ENCODE measurements at regions not wholly inside any gene's neighbourhood (a gene's known extent, or its start where the extent isn't known, plus 50 kb on each side); places are given as distances from the start of the nearest gene placed in this dataset.
A peak's percentile ranks its signal among the peaks of the same experiment; 100 is the strongest.

DNA sequence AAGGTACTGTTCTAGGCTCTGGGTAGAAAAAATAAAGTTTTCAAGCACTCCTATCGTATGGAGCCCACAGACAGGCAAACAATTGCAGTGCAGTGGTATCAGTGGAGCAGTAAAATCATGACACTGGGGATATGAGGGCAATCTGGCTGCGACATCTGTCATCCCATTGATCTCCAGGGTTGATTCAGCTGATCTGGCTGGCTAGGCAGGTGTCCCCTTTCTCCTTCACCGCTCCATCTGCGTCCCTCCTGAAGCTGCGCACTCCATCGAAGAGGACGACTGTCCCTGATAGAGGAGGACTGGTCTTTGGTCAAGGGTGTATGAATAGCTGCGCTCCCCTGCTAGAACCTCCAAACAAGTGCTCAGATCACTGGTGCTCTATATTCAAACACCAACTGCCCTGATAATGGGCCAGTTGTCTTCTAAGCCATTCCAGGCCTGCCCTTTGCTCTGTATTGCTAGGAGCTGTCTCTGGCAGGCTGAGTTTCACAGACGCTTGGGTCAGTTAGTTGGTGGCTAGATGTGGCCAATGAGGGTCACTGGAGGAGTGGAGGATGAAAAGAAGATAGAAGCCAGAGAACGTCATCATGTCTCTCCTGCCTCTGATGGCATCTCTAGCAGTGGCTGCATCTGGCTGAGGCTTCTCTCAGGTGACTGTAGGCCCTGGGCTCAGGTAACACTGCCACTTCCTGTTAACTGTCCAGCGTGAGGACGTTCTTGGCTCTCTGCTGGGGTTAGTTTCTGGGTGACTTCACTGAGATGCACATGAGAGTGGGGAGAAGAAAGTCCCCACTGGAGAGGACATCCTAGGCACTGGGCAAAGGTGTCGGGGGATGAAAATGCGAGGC, 205.0 kb upstream of the FOXN3 start:
- no peak for DNase-seq
- Histone ChIP-seq H3K27ac (ENCODE audit: low read depth, low read length) (no peak overlapping the region), H3K27me3 (ENCODE audit: insufficient read depth, low read length, poor library complexity) (no peaks in the 10 kb centered on the region), H4K5ac (ENCODE audit: low read length) (peak overlapping the region; percentile 9), H3K36me3 (ENCODE audit: control insufficient read depth, insufficient read depth, low read length) (no peaks in the 10 kb centered on the region), H2BK15ac (replicated peaks; ENCODE audit: low read depth) (no peak overlapping the region), H2BK120ac (ENCODE audit: low read depth, low read length) (no peak overlapping the region), H3K9ac (ENCODE audit: low read length) (no peak overlapping the region), H3K4ac (ENCODE audit: low read depth, low read length) (no peak overlapping the region), H3K79me1 (ENCODE audit: low read length) (no peaks in the 10 kb centered on the region), H3K18ac (ENCODE audit: low read length) (no peak overlapping the region), H3K79me2 (ENCODE audit: control insufficient read depth, insufficient read depth, low read length) (peaks cover 4% of the 10 kb centered on the region), H2BK5ac (ENCODE audit: low read length) (no peak overlapping the region), H3K4me3 (ENCODE audit: low read length) (no peak overlapping the region), H3K4me2 (ENCODE audit: low read length) (no peak overlapping the region), H3K23ac (ENCODE audit: low read length) (no peak overlapping the region), H3K4me1 (ENCODE audit: control insufficient read depth, low read depth, low read length) (peaks cover 3% of the 10 kb centered on the region), H4K8ac (ENCODE audit: low read depth, low read length) (no peak overlapping the region), H3K56ac (ENCODE audit: low read length) (peak overlapping the region; percentile 37), H2AK5ac (ENCODE audit: low read length) (peak overlapping the region; percentile 6)
- WGBS (ENCODE audit: extremely low coverage, insufficient coverage, low lambda C conversion rate): no CpG with 5 or more reads among the region's 14 CpGs

GRCh38 chr14:89621009-89621421, 204.0 kb upstream of the FOXN3 start:
- H3K36me3 ChIP-seq (ENCODE audit: control insufficient read depth, insufficient read depth, low read length): no peaks in the 10 kb centered on the region
- WGBS (ENCODE audit: extremely low coverage, insufficient coverage, low lambda C conversion rate): no CpG with 5 or more reads among the region's 5 CpGs

GRCh38 chr14:89620436-89620835, 203.4 kb upstream of the FOXN3 start:
- Histone ChIP-seq H3K4ac (ENCODE audit: low read depth, low read length) (no peak overlapping the region), H3K4me3 (ENCODE audit: low read length) (no peak overlapping the region), H3K56ac (ENCODE audit: low read length) (no peak overlapping the region), H2AK5ac (ENCODE audit: low read length) (no peak overlapping the region), H3K27ac (ENCODE audit: low read depth, low read length) (no peak overlapping the region), H3K27me3 (ENCODE audit: insufficient read depth, low read length, poor library complexity) (no peaks in the 10 kb centered on the region), H4K8ac (ENCODE audit: low read depth, low read length) (no peak overlapping the region), H2BK120ac (ENCODE audit: low read depth, low read length) (no peak overlapping the region), H2BK15ac (replicated peaks; ENCODE audit: low read depth) (no peak overlapping the region), H3K4me1 (ENCODE audit: control insufficient read depth, low read depth, low read length) (peaks cover 7% of the 10 kb centered on the region), H3K36me3 (ENCODE audit: control insufficient read depth, insufficient read depth, low read length) (no peaks in the 10 kb centered on the region), H2BK5ac (ENCODE audit: low read length) (no peak overlapping the region), H3K4me2 (ENCODE audit: low read length) (no peak overlapping the region), H4K5ac (ENCODE audit: low read length) (no peak overlapping the region), H3K9ac (ENCODE audit: low read length) (no peak overlapping the region), H3K23ac (ENCODE audit: low read length) (no peak overlapping the region), H3K79me2 (ENCODE audit: control insufficient read depth, insufficient read depth, low read length) (peaks cover 7% of the 10 kb centered on the region), H3K18ac (ENCODE audit: low read length) (peak overlapping the region; percentile 40), H3K79me1 (ENCODE audit: low read length) (no peaks in the 10 kb centered on the region)
- WGBS (ENCODE audit: extremely low coverage, insufficient coverage, low lambda C conversion rate): no CpG with 5 or more reads among the region's 6 CpGs
- DNase-seq: no peak

More at GRCh38 chr14:89621009-89621421, 204.0 kb upstream of the FOXN3 start:
- H3K79me1 ChIP-seq (ENCODE audit: low read length): no peaks in the 10 kb centered on the region
- no peak overlapping the region for H2BK5ac ChIP-seq (ENCODE audit: low read length)
- no peak overlapping the region for H3K4me2 ChIP-seq (ENCODE audit: low read length)
- peaks cover 7% of the 10 kb centered on the region for H3K4me1 ChIP-seq (ENCODE audit: control insufficient read depth, low read depth, low read length)
- H3K56ac ChIP-seq (ENCODE audit: low read length): no peak overlapping the region
- no peak overlapping the region for H3K4me3 ChIP-seq (ENCODE audit: low read length)
- no peak overlapping the region for H2BK15ac ChIP-seq (replicated peaks; ENCODE audit: low read depth)
- DNase-seq: no peak
- peak overlapping the region; percentile 71 for H3K4ac ChIP-seq (ENCODE audit: low read depth, low read length)
- H2AK5ac ChIP-seq (ENCODE audit: low read length): no peak overlapping the region
- H4K5ac ChIP-seq (ENCODE audit: low read length): no peak overlapping the region
- no peak overlapping the region for H2BK120ac ChIP-seq (ENCODE audit: low read depth, low read length)
- no peak overlapping the region for H4K8ac ChIP-seq (ENCODE audit: low read depth, low read length)
- peaks cover 7% of the 10 kb centered on the region for H3K79me2 ChIP-seq (ENCODE audit: control insufficient read depth, insufficient read depth, low read length)
- H3K27ac ChIP-seq (ENCODE audit: low read depth, low read length): no peak overlapping the region
- H3K23ac ChIP-seq (ENCODE audit: low read length): no peak overlapping the region
- H3K18ac ChIP-seq (ENCODE audit: low read length): peak overlapping the region; percentile 40
- H3K27me3 ChIP-seq (ENCODE audit: insufficient read depth, low read length, poor library complexity): no peaks in the 10 kb centered on the region
- no peak overlapping the region for H3K9ac ChIP-seq (ENCODE audit: low read length)

DNA sequence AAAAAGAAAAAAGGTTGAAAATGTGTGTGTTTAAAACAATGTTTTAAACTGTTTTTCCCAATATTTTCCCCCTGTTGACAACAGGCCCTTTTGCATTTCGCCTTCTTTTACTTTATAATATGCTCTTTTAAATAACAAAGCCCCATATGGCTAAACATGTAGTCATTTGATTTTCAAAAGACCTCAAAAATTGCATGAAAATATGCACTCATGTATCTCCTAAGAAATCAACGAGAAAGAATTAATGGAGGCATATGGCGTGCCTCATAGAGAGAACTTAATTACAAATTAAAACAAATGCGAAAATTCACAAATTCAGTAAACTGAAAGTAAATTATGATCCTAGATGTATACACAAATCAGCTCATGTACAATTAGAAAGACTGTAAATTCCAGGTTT, 202.6 kb upstream of the FOXN3 start:
- H3K27ac ChIP-seq (ENCODE audit: low read depth, low read length): no peak overlapping the region

GRCh38 chr14:89618811-89619551, 201.9 kb upstream of the FOXN3 start:
- H3K79me2 ChIP-seq (ENCODE audit: control insufficient read depth, insufficient read depth, low read length): peaks cover 8% of the 10 kb centered on the region
- H3K4me1 ChIP-seq (ENCODE audit: control insufficient read depth, low read depth, low read length): peaks cover 9% of the 10 kb centered on the region
- peak overlapping the region; percentile 60 for H3K4me2 ChIP-seq (ENCODE audit: low read length)
- no peak overlapping the region for H4K8ac ChIP-seq (ENCODE audit: low read depth, low read length)
- peak overlapping the region; percentile 56 for H3K4me3 ChIP-seq (ENCODE audit: low read length)
- peak overlapping the region; percentile 86 for H3K18ac ChIP-seq (ENCODE audit: low read length)
- peak overlapping the region; percentile 85 for H3K9ac ChIP-seq (ENCODE audit: low read length)
- H3K56ac ChIP-seq (ENCODE audit: low read length): peak overlapping the region; percentile 93
- H4K5ac ChIP-seq (ENCODE audit: low read length): peak overlapping the region; percentile 21
- H2BK5ac ChIP-seq (ENCODE audit: low read length): peak overlapping the region; percentile 75
- H2BK120ac ChIP-seq (ENCODE audit: low read depth, low read length): peak overlapping the region; percentile 83
- WGBS (ENCODE audit: extremely low coverage, insufficient coverage, low lambda C conversion rate): no CpG with 5 or more reads among the region's 66 CpGs
- H3K27me3 ChIP-seq (ENCODE audit: insufficient read depth, low read length, poor library complexity): no peaks in the 10 kb centered on the region
- peak overlapping the region; percentile 79 for H3K4ac ChIP-seq (ENCODE audit: low read depth, low read length)
- H3K79me1 ChIP-seq (ENCODE audit: low read length): no peaks in the 10 kb centered on the region
- no peaks in the 10 kb centered on the region for H3K36me3 ChIP-seq (ENCODE audit: control insufficient read depth, insufficient read depth, low read length)
- no peak overlapping the region for H2AK5ac ChIP-seq (ENCODE audit: low read length)
- H3K23ac ChIP-seq (ENCODE audit: low read length): peak overlapping the region; percentile 29
- peak overlapping the region; percentile 68 for H3K27ac ChIP-seq (ENCODE audit: low read depth, low read length)
- DNase-seq: peak; percentile 86
- H2BK15ac ChIP-seq (replicated peaks; ENCODE audit: low read depth): no peak overlapping the region

More for the DNA sequence above, 202.6 kb upstream of the FOXN3 start:
- Histone ChIP-seq H3K79me1 (ENCODE audit: low read length) (no peaks in the 10 kb centered on the region), H3K56ac (ENCODE audit: low read length) (peak overlapping the region; percentile 93), H2AK5ac (ENCODE audit: low read length) (no peak overlapping the region), H3K9ac (ENCODE audit: low read length) (peak overlapping the region; percentile 85), H3K4me2 (ENCODE audit: low read length) (peak overlapping the region; percentile 60), H3K79me2 (ENCODE audit: control insufficient read depth, insufficient read depth, low read length) (peaks cover 7% of the 10 kb centered on the region), H3K23ac (ENCODE audit: low read length) (no peak overlapping the region), H4K8ac (ENCODE audit: low read depth, low read length) (no peak overlapping the region), H2BK15ac (replicated peaks; ENCODE audit: low read depth) (no peak overlapping the region), H3K18ac (ENCODE audit: low read length) (peak overlapping the region; percentile 86), H3K27me3 (ENCODE audit: insufficient read depth, low read length, poor library complexity) (no peaks in the 10 kb centered on the region), H3K4ac (ENCODE audit: low read depth, low read length) (peak overlapping the region; percentile 79), H3K4me3 (ENCODE audit: low read length) (no peak overlapping the region), H2BK120ac (ENCODE audit: low read depth, low read length) (peak overlapping the region; percentile 83), H3K4me1 (ENCODE audit: control insufficient read depth, low read depth, low read length) (peaks cover 9% of the 10 kb centered on the region), H4K5ac (ENCODE audit: low read length) (peak overlapping the region; percentile 21), H2BK5ac (ENCODE audit: low read length) (no peak overlapping the region), H3K36me3 (ENCODE audit: control insufficient read depth, insufficient read depth, low read length) (no peaks in the 10 kb centered on the region)
- no CpG with 5 or more reads among the region's 4 CpGs for WGBS (ENCODE audit: extremely low coverage, insufficient coverage, low lambda C conversion rate)
- no peak for DNase-seq

All from mesendoderm (in vitro differentiated cells).